K562 (cell line): ENCODE measurements at regions not wholly inside any gene's neighbourhood (a gene's known extent, or its start where the extent isn't known, plus 50 kb on each side); places are given as distances from the start of the nearest gene placed in this dataset.

ENCODE experiments used
- ATAC-seq: fragments of 200-7000 bp; cut with Tn5 transposase; 3 replicates; pipeline ENCODE4 v1.9.1; 2020; ENCODE audit warnings: moderate library complexity
- BruUV-seq: library from RNA; stranded (reverse); fragments of 400-500 nt; replicated peaks from 2 replicates; lab custom pipeline; 2021; lab: Mats Ljungman, UMichigan
- CTCF ChIA-PET: fragments of 300-600 bp; formaldehyde crosslinking; extraction: SDS; loops from one replicate; lab custom pipeline; 2021; ENCODE audit warnings: low intra/inter-chr PET ratio; lab: Yijun Ruan, JAX
- POLR2A ChIA-PET: fragments of 300-600, 350-650 bp; sonication (Branson Sonifier 250); formaldehyde crosslinking; extraction: SDS; loops from one replicate; lab custom pipeline; 2021; ENCODE audit warnings: antibody characterized with exemption, inconsistent platforms; lab: Yijun Ruan, JAX
- DNase-seq, 4 experiments: peaks; one replicate each; pipeline versions ENCODE4 v3.0.0 to v3.0.0-alpha.2; 2011 to 2018; ENCODE audit warnings: low spot score in 3 of 4, mixed read lengths in 3 of 4; ENCODE audit errors: extremely low read depth in 1 of 4
- FAIRE-seq: peaks from 2 replicates; lab custom pipeline; 2011; peaks lifted over from hg19 to GRCh38; lab: Jason Lieb, UNC
- H2AFZ ChIP-seq: 2 replicates; pipeline ENCODE4 v1.6.0; 2011; ENCODE audit warnings: low read depth, low read length, control low read depth, inconsistent platforms
- H3K27ac ChIP-seq: fragments of 200-600 bp; 3 replicates; pipeline ENCODE4 v1.8.0; 2011; ENCODE audit warnings: low read depth, mild to moderate bottlenecking, control low read depth, inconsistent platforms, low read length, moderate library complexity, mixed read lengths; ENCODE audit errors: extremely low read depth
- H3K27me3 ChIP-seq, 2 experiments: fragments of 300-600 bp in 1 of 2; 2 replicates in 1 of 2; 3 replicates in 1 of 2; pipeline versions ENCODE4 v1.6.0 to v1.8.0; 2011; ENCODE audit warnings: inconsistent platforms in 2 of 2, low read length in 2 of 2, mild to moderate bottlenecking in 1 of 2, mixed read lengths in 1 of 2, moderate library complexity in 1 of 2; ENCODE audit not compliant: control insufficient read depth in 2 of 2, insufficient read depth in 2 of 2
- H3K36me3 ChIP-seq: fragments of 300-600 bp; 3 replicates; pipeline ENCODE4 v1.8.0; 2011; ENCODE audit warnings: mild to moderate bottlenecking, low read length, inconsistent platforms; ENCODE audit not compliant: control insufficient read depth, insufficient read depth
- H3K4me1 ChIP-seq, 2 experiments: fragments of 200-600 bp in 1 of 2; replicated peaks in 1 of 2; 2 replicates in 1 of 2; 3 replicates in 1 of 2; pipeline versions ENCODE4 v1.5.1 to v1.8.0; 2011; ENCODE audit warnings: inconsistent platforms in 2 of 2, low read length in 2 of 2, mild to moderate bottlenecking in 1 of 2, mixed read lengths in 1 of 2, moderate library complexity in 1 of 2; ENCODE audit not compliant: control insufficient read depth in 2 of 2, insufficient read depth in 2 of 2
- H3K4me2 ChIP-seq: 2 replicates; pipeline ENCODE4 v1.6.1; 2011; ENCODE audit warnings: low read length, control low read depth, inconsistent platforms, mixed read lengths; ENCODE audit not compliant: insufficient read depth
- H3K4me3 ChIP-seq: fragments of 200-600 bp; sonication (generic), shearing (Covaris generic); 2 replicates; pipeline ENCODE4 v1.5.1; 2016; ENCODE audit warnings: control low read depth, inconsistent platforms
- H3K79me2 ChIP-seq: fragments of 200-600 bp; 3 replicates; pipeline ENCODE4 v1.8.0; 2011; ENCODE audit warnings: low read length, inconsistent platforms; ENCODE audit not compliant: control insufficient read depth, insufficient read depth
- H3K9ac ChIP-seq, 2 experiments: 2 replicates each; pipeline versions ENCODE4 v1.6.0 to v1.6.1; 2011; ENCODE audit warnings: low read depth in 2 of 2, low read length in 2 of 2, control low read depth in 1 of 2, inconsistent platforms in 1 of 2, mild to moderate bottlenecking in 1 of 2, mixed read lengths in 1 of 2; ENCODE audit not compliant: insufficient read depth in 1 of 2
- H3K9me1 ChIP-seq: one replicate; pipeline ENCODE4 v1.6.0; 2011; ENCODE audit warnings: inconsistent platforms, mild to moderate bottlenecking, low read length, moderate library complexity; ENCODE audit not compliant: control insufficient read depth, insufficient read depth
- H3K9me3 ChIP-seq: replicated peaks from 2 replicates; pipeline ENCODE4 v1.5.1; 2011; ENCODE audit warnings: low read depth, low read length, inconsistent platforms; ENCODE audit not compliant: control insufficient read depth, insufficient read depth
- H4K20me1 ChIP-seq: replicated peaks from 2 replicates; pipeline ENCODE4 v1.6.1; 2011; ENCODE audit warnings: low read length, inconsistent platforms, mixed read lengths; ENCODE audit not compliant: control insufficient read depth, insufficient read depth
- ADNP ChIP-seq: fragments of 200-800 bp; sonication (Bioruptor generic); IDR thresholded peaks from 2 replicates; pipeline ENCODE4 v1.6.1; 2016; ENCODE audit warnings: missing genetic modification characterization, missing compliant biosample characterization
- DDX20 ChIP-seq: fragments of 450-650 bp; IDR thresholded peaks from 2 replicates; pipeline ENCODE4 v1.6.1; 2016; ENCODE audit warnings: missing genetic modification characterization, low read depth, mild to moderate bottlenecking, missing compliant biosample characterization, moderate library complexity
- EP300 ChIP-seq: IDR thresholded peaks from 2 replicates; pipeline ENCODE4 v1.6.1; 2012; ENCODE audit warnings: low read length, improper control_type of control experiment
- FOXK2 ChIP-seq, 2 experiments: fragments of 450-650 bp; IDR thresholded peaks in 1 of 2; conservative IDR thresholded peaks in 1 of 2; 2 replicates each; pipeline ENCODE4 v1.6.1; 2016; ENCODE audit warnings: low read depth in 2 of 2, mild to moderate bottlenecking in 1 of 2
- GATA2 ChIP-seq: sonication (generic); formaldehyde crosslinking; IDR thresholded peaks from 2 replicates; pipeline ENCODE4 v1.4.0; 2020; ENCODE audit warnings: mild to moderate bottlenecking, missing genetic modification reagents
- HMGXB4 ChIP-seq: sonication (generic); formaldehyde crosslinking; IDR thresholded peaks from 2 replicates; pipeline ENCODE4 v1.8.1; 2023; ENCODE audit warnings: mild to moderate bottlenecking, missing genetic modification reagents
- IRF2 ChIP-seq: sonication (generic); formaldehyde crosslinking; IDR thresholded peaks from 2 replicates; pipeline ENCODE4 v1.8.1; 2022; ENCODE audit warnings: mild to moderate bottlenecking, missing genetic modification reagents
- POLR2H ChIP-seq: IDR thresholded peaks from 2 replicates; pipeline ENCODE4 v1.6.1; 2016; ENCODE audit warnings: missing genetic modification characterization, low read depth, mild to moderate bottlenecking, control low read depth, missing compliant biosample characterization, moderate library complexity
- SAP30 ChIP-seq: fragments of 200-600 bp; sonication (generic); IDR thresholded peaks from 2 replicates; pipeline ENCODE4 v1.6.1; 2012; ENCODE audit warnings: borderline replicate concordance, low read depth, mild to moderate bottlenecking, moderate library complexity, low read length, control low read depth, inconsistent platforms; ENCODE audit not compliant: insufficient read depth, poor library complexity, severe bottlenecking
- ZBTB1 ChIP-seq: sonication (generic); formaldehyde crosslinking; IDR thresholded peaks from 2 replicates; pipeline ENCODE4 v1.8.1; 2023; ENCODE audit warnings: missing genetic modification reagents, low read depth, mild to moderate bottlenecking, borderline replicate concordance
- ZNF175 ChIP-seq: fragments of 200-800 bp; sonication (Bioruptor generic); IDR thresholded peaks from 2 replicates; pipeline ENCODE4 v1.6.1; 2016; ENCODE audit warnings: low read depth, mild to moderate bottlenecking, missing genetic modification characterization, missing compliant biosample characterization
- ZNF518B ChIP-seq: fragments of 250-450 bp; sonication (Bioruptor Pico); IDR thresholded peaks from 2 replicates; pipeline ENCODE4 v1.5.0; 2021; ENCODE audit warnings: mild to moderate bottlenecking, moderate library complexity
- WGBS: fragments of 100-300 bp; shearing (Covaris generic); methylation state at CpG from one replicate; pipeline ENCODE4 v1.1.6; 2016; ENCODE audit warnings: low coverage, mixed read lengths; ENCODE audit not compliant: insufficient coverage; ENCODE audit errors: missing lambda C conversion rate; 5-methylcytosine and 5-hydroxymethylcytosine counted together
- in situ Hi-C: fragments of 300-500 bp; cut with MboI; formaldehyde crosslinking; loops from 4 replicates; pipeline ENCODE4 v1.15.0; 2018; ENCODE audit warnings: inconsistent platforms, mixed read lengths
- intact Hi-C: fragments of 100-400 bp; cut with micrococcal nuclease; formaldehyde crosslinking; loops from 2 replicates; pipeline ENCODE4 v1.14.2; 2022

DNA sequence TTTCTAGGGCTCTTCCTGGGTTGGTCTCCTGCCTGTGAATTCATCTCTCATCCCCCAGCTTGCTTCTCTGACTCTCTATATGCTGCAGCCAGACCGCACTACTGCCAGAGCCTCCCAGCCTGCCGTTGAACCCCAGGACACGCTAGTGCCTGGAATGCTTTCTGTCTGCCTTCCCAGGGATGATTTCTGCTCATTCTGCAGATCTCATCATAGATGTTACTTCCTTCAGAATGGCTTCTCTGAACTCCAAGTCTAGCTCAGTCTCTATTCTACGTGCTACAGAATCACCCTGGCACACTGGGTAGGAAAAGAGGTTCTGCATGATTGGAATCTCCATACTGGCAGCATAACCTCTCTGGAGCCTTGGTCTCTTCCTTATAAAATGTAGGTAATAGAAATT lies 94.8 kb upstream of the RAB12 start:
- CTCF ChIA-PET = interaction anchor here (0.6 kb wide), 1 partner anchor 587 kb away, joined by 4 read pairs; no protein-coding TSS in a partner anchor
- H3K4me3 ChIP-seq = no peak overlapping the region
- no peaks in the 10 kb centered on the region; the same call in 1 of the 2 replicates for H4K20me1 ChIP-seq
- no peaks in the 10 kb centered on the region for H3K4me1 ChIP-seq
- no peak overlapping the region for H2AFZ ChIP-seq
- no peaks in the 10 kb centered on the region for H3K36me3 ChIP-seq
- H3K79me2 ChIP-seq = no peaks in the 10 kb centered on the region
- no peak overlapping the region for H3K4me2 ChIP-seq
- no peak overlapping the region for H3K27ac ChIP-seq
- ATAC-seq = no peak
- no peaks in the 10 kb centered on the region for H3K9me3 ChIP-seq
- no peak for FAIRE-seq
- in situ Hi-C loops (no loop called here), intact Hi-C loops (no loop called here)
- WGBS = 1% methylated on average over 4 of the region's 4 CpGs
- no peak for DNase-seq
- no peak for TF ChIP-seq ADNP (tag)
- no peak for TF ChIP-seq ZNF518B (CRISPR knock-in tag)
- no peak for TF ChIP-seq HMGXB4 (CRISPR knock-in tag)
- no peak for TF ChIP-seq ZBTB1 (CRISPR knock-in tag)
- no peak for TF ChIP-seq GATA2
- no peak for TF ChIP-seq FOXK2 (conservative IDR thresholded peaks at IDR 0.05 in 1 of 2, IDR thresholded peaks at IDR 0.05 in 1 of 2; ENCODE audit: low read depth in 2 of 2)
- TF ChIP-seq POLR2H (tag) = no peak
- no peak for TF ChIP-seq EP300
- TF ChIP-seq DDX20 (tag) = no peak
- no peak for TF ChIP-seq SAP30
- no peak for TF ChIP-seq ZNF175
- TF ChIP-seq IRF2 = no peak
- H3K27me3 ChIP-seq = peaks cover 16 to 31% of the 10 kb centered on the region in 2 experiments; a peak in 3 of 5 replicates
- BruUV-seq = no TSS peak
- POLR2A ChIA-PET = interaction anchor here (1.8 kb wide), 1 partner anchor 10 kb away, joined by 6 read pairs; no protein-coding TSS in a partner anchor
- no peak overlapping the region for H3K9ac ChIP-seq
- no peaks in the 10 kb centered on the region for H3K9me1 ChIP-seq
